C1 segment of cervical spinal cord (tissue), 14 donors: ENCODE measurements at regions not wholly inside any gene's neighbourhood (a gene's known extent, or its start where the extent isn't known, plus 50 kb on each side); places are given as distances from the start of the nearest gene placed in this dataset.

Experiments used
- DNase-seq, 14 donors: peaks; one replicate each; lab custom pipeline; 2025; lab: John Stamatoyannopoulos, UW

- DNase-seq, result no peak
Observed at GRCh38 chr2:236944561-236944960, 141.1 kb upstream of the COPS8 start.

GRCh38 chr2:236945431-236946016 is 140.2 kb upstream of the COPS8 start:
- no peak for DNase-seq

- DNase-seq, result no peak
Observed at GRCh38 chr2:236946871-236947270, 138.8 kb upstream of the COPS8 start.

GRCh38 chr2:236947294-236947693 is 138.4 kb upstream of the COPS8 start:
- DNase-seq, result no peak

GRCh38 chr2:236947896-236948295 is 137.8 kb upstream of the COPS8 start:
- DNase-seq, result no peak

GRCh38 chr2:236949089-236949905 is 136.4 kb upstream of the COPS8 start:
- no peak for DNase-seq

GRCh38 chr2:236951830-236952475 is 133.7 kb upstream of the COPS8 start:
- no peak for DNase-seq

- no peak for DNase-seq
Observed at GRCh38 chr2:236954641-236955040, 131.0 kb upstream of the COPS8 start.

GRCh38 chr2:236955521-236956030 is 130.1 kb upstream of the COPS8 start:
- DNase-seq, result no peak

GRCh38 chr2:236956031-236956618 is 129.6 kb upstream of the COPS8 start:
- no peak for DNase-seq

GRCh38 chr2:236956641-236957040 is 129.0 kb upstream of the COPS8 start:
- no peak for DNase-seq

GRCh38 chr2:236959036-236959435 is 126.7 kb upstream of the COPS8 start:
- DNase-seq, result no peak

GRCh38 chr2:236959876-236960275 is 125.8 kb upstream of the COPS8 start:
- DNase-seq, result no peak

- DNase-seq, result no peak
Observed at GRCh38 chr2:236960531-236960930, 125.2 kb upstream of the COPS8 start.

- DNase-seq, result no peak
Observed at GRCh38 chr2:236962816-236963215, 122.9 kb upstream of the COPS8 start.

GRCh38 chr2:236963631-236964182 is 122.0 kb upstream of the COPS8 start:
- no peak for DNase-seq

GRCh38 chr2:236964291-236964690 is 121.4 kb upstream of the COPS8 start:
- no peak for DNase-seq

- no peak for DNase-seq
Observed at GRCh38 chr2:236965021-236965840, 120.5 kb upstream of the COPS8 start.

- DNase-seq, result no peak
Observed at GRCh38 chr2:236965841-236966096, 119.9 kb upstream of the COPS8 start.

GRCh38 chr2:236967499-236967783 is 118.2 kb upstream of the COPS8 start:
- no peak for DNase-seq

GRCh38 chr2:236968101-236968879 is 117.4 kb upstream of the COPS8 start:
- DNase-seq, result no peak
